Transverse colon (tissue), 4 donors: ENCODE measurements at regions not wholly inside any gene's neighbourhood (a gene's known extent, or its start where the extent isn't known, plus 50 kb on each side); places are given as distances from the start of the nearest gene placed in this dataset.

Experiments used
- DNase-seq: peaks from one replicate; pipeline ENCODE4 v3.0.0-alpha.2; 2019
- H3K27ac ChIP-seq, 4 donors: fragments of 200-600 bp; sonication (generic); 2 replicates each; pipeline ENCODE4 v1.5.1; 2016 to 2018; ENCODE audit warnings: inconsistent platforms in 4 of 4
- H3K27me3 ChIP-seq: fragments of 200-600 bp; sonication (generic); 2 replicates; pipeline ENCODE4 v1.5.1; 2017; ENCODE audit warnings: inconsistent platforms
- H3K36me3 ChIP-seq, 4 donors: fragments of 200-600 bp; sonication (generic); 2 replicates each; pipeline ENCODE4 v1.5.1; 2017 to 2019; ENCODE audit warnings: inconsistent platforms in 4 of 4
- H3K4me1 ChIP-seq, 4 donors: fragments of 200-600 bp; sonication (generic); 2 replicates each; pipeline ENCODE4 v1.5.1; 2017 to 2020; ENCODE audit warnings: inconsistent platforms in 4 of 4
- H3K4me3 ChIP-seq, 4 donors: fragments of 200-600 bp; sonication (generic); 1 replicate in 1 of 4; 2 replicates in 3 of 4; pipeline versions ENCODE4 v1.5.1 to v1.6.1; 2017 to 2019; ENCODE audit warnings: inconsistent platforms in 4 of 4
- H3K9me3 ChIP-seq, 2 donors: fragments of 200-600 bp; sonication (generic); 2 replicates each; pipeline ENCODE4 v1.5.1; 2017 to 2019; ENCODE audit warnings: inconsistent platforms in 2 of 2
- EP300 ChIP-seq: sonication (generic); formaldehyde crosslinking; IDR thresholded peaks from one replicate; pipeline ENCODE4 v1.6.1; 2017; ENCODE audit warnings: antibody characterized with exemption, low read depth
- POLR2A ChIP-seq: fragments of 450-650 bp; IDR thresholded peaks from one replicate; pipeline ENCODE4 v1.6.1; 2016; ENCODE audit warnings: antibody characterized with exemption, mild to moderate bottlenecking, moderate library complexity
- POLR2AphosphoS5 ChIP-seq, 3 donors: sonication (generic); formaldehyde crosslinking; IDR thresholded peaks; one replicate each; pipeline ENCODE4 v1.6.1; 2016; ENCODE audit warnings: antibody characterized with exemption in 3 of 3
- WGBS, 2 donors: methylation state at CpG; one replicate each; pipeline ENCODE4 v1.1.5; 2018; ENCODE audit warnings: low coverage in 1 of 2; 5-methylcytosine and 5-hydroxymethylcytosine counted together
- in situ Hi-C, 4 donors: fragments of 200-750 bp; cut with MboI; loops; one replicate each; pipeline versions ENCODE4 v1.15.0 to v1.15.1; 2017; ENCODE audit warnings: low sequenced_read_pairs in 3 of 4, low pct_ligation_motif_present in 1 of 4, low pct_unique_long_range_greater_than_20kb in 1 of 4
- intact Hi-C: fragments of 100-400 bp; cut with DNase I; formaldehyde crosslinking; loops from one replicate; pipeline ENCODE4 v1.15.1; 2023; ENCODE audit warnings: low total_unique reads
- TF ChIP-seq, protein P1 (sequence below), 5 experiments: fragments of 200-600 bp in 3 of 5; fragments of 450-650 bp in 2 of 5; sonication (generic) in 3 of 5; IDR thresholded peaks; 1 replicate in 2 of 5; 2 replicates in 3 of 5; pipeline ENCODE4 v1.5.1; 2016 to 2017; ENCODE audit warnings: antibody characterized with exemption in 5 of 5, inconsistent platforms in 3 of 5, mild to moderate bottlenecking in 2 of 5, moderate library complexity in 1 of 5

DNA sequence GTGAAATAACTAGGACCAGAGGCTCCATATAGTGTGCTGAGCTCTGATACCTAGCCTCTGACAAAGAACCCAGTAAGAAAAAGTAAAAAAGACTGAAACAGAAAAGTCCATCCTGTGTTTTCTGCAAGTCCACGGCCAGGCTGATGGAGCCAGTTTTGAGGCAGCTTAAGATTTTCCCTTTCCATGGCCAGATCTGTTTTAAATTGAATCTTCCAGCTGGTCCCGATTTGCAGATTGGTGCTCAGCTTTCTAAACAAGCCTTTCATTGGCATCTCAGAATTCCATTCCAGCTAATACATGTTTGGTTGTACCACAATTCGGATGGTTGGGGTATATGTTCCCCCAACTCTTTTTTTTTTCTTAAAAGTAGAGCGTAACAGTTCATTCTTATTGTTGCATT is 152.0 kb downstream of the DACT1 start:
- Histone ChIP-seq H3K27ac (no peak overlapping the region), H3K27me3 (no peaks in the 10 kb centered on the region), H3K4me3 (no peak overlapping the region), H3K4me1 (peaks cover 0 to 8% (median 3%) of the 10 kb centered on the region in 4 donors), H3K36me3 (no peaks in the 10 kb centered on the region), H3K9me3 (no peaks in the 10 kb centered on the region)
- no peak for TF ChIP-seq POLR2A
- TF ChIP-seq, protein P1, sequence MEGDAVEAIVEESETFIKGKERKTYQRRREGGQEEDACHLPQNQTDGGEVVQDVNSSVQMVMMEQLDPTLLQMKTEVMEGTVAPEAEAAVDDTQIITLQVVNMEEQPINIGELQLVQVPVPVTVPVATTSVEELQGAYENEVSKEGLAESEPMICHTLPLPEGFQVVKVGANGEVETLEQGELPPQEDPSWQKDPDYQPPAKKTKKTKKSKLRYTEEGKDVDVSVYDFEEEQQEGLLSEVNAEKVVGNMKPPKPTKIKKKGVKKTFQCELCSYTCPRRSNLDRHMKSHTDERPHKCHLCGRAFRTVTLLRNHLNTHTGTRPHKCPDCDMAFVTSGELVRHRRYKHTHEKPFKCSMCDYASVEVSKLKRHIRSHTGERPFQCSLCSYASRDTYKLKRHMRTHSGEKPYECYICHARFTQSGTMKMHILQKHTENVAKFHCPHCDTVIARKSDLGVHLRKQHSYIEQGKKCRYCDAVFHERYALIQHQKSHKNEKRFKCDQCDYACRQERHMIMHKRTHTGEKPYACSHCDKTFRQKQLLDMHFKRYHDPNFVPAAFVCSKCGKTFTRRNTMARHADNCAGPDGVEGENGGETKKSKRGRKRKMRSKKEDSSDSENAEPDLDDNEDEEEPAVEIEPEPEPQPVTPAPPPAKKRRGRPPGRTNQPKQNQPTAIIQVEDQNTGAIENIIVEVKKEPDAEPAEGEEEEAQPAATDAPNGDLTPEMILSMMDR (IDR thresholded peaks at IDR 0.05) = no peak
- TF ChIP-seq EP300 = no peak
- TF ChIP-seq POLR2AphosphoS5 (IDR thresholded peaks at IDR 0.05) = no peak
- 76 to 91% methylated on average over 4 of the region's 4 CpGs for WGBS, 2 donors
- no peak for DNase-seq
- in situ Hi-C loops = no loop called here
- intact Hi-C loops = no loop called here

GRCh38 chr14:58792416-58792815 is 154.7 kb downstream of the DACT1 start:
- 53 to 60% methylated on average over 3 of the region's 3 CpGs for WGBS, 2 donors
- in situ Hi-C loops (no loop called here), intact Hi-C loops (no loop called here)

DNA sequence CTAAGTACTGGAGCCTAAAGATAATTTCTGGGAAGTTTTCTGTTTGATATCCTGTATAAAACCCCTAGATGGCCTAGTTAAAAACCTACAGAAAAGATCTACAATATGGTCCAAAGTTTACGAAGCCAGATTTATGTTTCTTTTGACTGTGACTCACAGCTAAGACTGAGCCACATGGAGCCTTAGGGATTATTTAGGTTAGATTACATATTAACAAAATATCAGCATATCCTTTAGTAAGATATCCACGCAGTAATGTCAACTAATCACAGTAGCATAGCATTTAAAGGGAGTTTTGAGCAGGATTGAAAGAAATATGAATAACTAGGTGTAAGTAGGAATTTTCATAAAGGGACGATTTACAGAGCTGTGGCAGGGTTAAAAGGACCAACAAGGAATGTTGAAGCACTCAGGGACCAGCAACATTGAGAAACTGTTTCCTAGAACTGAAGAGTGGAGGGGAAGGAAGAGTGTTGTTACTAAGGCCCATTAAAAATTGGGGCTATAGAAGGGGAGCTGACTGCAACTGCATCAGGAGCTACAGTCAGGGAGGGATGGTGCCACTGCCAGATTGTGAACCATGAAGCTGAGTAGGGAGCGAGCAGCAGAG is 155.5 kb downstream of the DACT1 start:
- Histone ChIP-seq H3K36me3 (no peaks in the 10 kb centered on the region), H3K27ac (no peak overlapping the region), H3K4me1 (peaks cover 0 to 27% (median 17%) of the 10 kb centered on the region in 4 donors), H3K4me3 (no peak overlapping the region), H3K27me3 (no peaks in the 10 kb centered on the region), H3K9me3 (no peaks in the 10 kb centered on the region)
- WGBS, 2 donors = 46 to 59% methylated on average over 3 to 4 of the region's 4 CpGs
- intact Hi-C loops = no loop called here
- TF ChIP-seq POLR2A (no peak), POLR2AphosphoS5 (IDR thresholded peaks at IDR 0.05) (no peak), EP300 (no peak)
- TF ChIP-seq, protein P1 (IDR thresholded peaks at IDR 0.05) = no peak
- in situ Hi-C loops = no loop called here
- DNase-seq = no peak

More at GRCh38 chr14:58792416-58792815, 154.7 kb downstream of the DACT1 start:
- Histone ChIP-seq H3K4me3 (no peak overlapping the region), H3K4me1 (peaks cover 0 to 27% (median 17%) of the 10 kb centered on the region in 4 donors), H3K9me3 (no peaks in the 10 kb centered on the region), H3K27ac (no peak overlapping the region), H3K27me3 (no peaks in the 10 kb centered on the region), H3K36me3 (no peaks in the 10 kb centered on the region)
- TF ChIP-seq POLR2AphosphoS5 (IDR thresholded peaks at IDR 0.05) = no peak
- TF ChIP-seq POLR2A = no peak
- no peak for TF ChIP-seq EP300
- TF ChIP-seq, protein P1 (IDR thresholded peaks at IDR 0.05) = no peak
- DNase-seq = no peak

GRCh38 chr14:58794993-58795762 is 157.4 kb downstream of the DACT1 start:
- intact Hi-C loops = no loop called here
- H3K27me3 ChIP-seq = no peaks in the 10 kb centered on the region
- no peak for TF ChIP-seq EP300
- no peak for TF ChIP-seq POLR2A
- no peak for TF ChIP-seq POLR2AphosphoS5 (IDR thresholded peaks at IDR 0.05)
- TF ChIP-seq, protein P1 (IDR thresholded peaks at IDR 0.05) = no peak
- 55 to 72% methylated on average over 5 of the region's 5 CpGs for WGBS, 2 donors
- H3K4me1 ChIP-seq = peaks cover 0 to 27% (median 17%) of the 10 kb centered on the region in 4 donors
- no peaks in the 10 kb centered on the region for H3K9me3 ChIP-seq
- in situ Hi-C loops = no loop called here
- no peak for DNase-seq
- no peaks in the 10 kb centered on the region for H3K36me3 ChIP-seq
- H3K4me3 ChIP-seq = no peak overlapping the region
- H3K27ac ChIP-seq = no peak overlapping the region
